Rectal smooth muscle tissue (tissue), 1 donor: ENCODE measurements at regions not wholly inside any gene's neighbourhood (a gene's known extent, or its start where the extent isn't known, plus 50 kb on each side); places are given as distances from the start of the nearest gene placed in this dataset.

ENCODE experiments used
- H3K27ac ChIP-seq: one replicate; pipeline ENCODE4 v1.7.0; 2013; ENCODE audit warnings: low read depth, low read length, inconsistent platforms
- H3K27me3 ChIP-seq: one replicate; pipeline ENCODE4 v1.7.0; 2013; ENCODE audit warnings: low read length; ENCODE audit not compliant: control insufficient read depth, insufficient read depth
- H3K36me3 ChIP-seq: one replicate; pipeline ENCODE4 v1.7.0; 2013; ENCODE audit warnings: low read length; ENCODE audit not compliant: control insufficient read depth, insufficient read depth
- H3K4me1 ChIP-seq: one replicate; pipeline ENCODE4 v1.7.0; 2013; ENCODE audit warnings: low read length; ENCODE audit not compliant: control insufficient read depth, insufficient read depth
- H3K4me3 ChIP-seq: one replicate; pipeline ENCODE4 v1.7.0; 2013; ENCODE audit warnings: low read length
- H3K9ac ChIP-seq: one replicate; pipeline ENCODE4 v1.7.0; 2013; ENCODE audit warnings: low read length

DNA sequence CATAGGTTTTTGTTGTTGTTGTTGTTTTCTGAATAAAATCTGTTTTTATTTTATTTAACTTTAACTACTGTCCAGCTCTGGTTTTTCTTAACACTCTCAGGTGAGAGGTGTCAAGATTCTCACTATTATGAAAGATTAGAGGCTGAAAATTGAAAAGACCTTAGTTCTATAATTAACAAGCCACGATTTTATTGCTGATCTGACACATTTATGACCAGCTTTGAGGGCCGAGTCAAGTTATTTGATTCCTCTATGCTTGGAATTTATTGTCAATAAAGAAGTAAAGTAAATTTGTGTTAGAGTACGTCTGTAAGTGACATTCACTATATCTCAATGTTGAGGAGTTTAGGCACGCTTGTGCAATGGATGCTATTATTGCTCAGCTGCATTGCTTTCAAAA lies 808.8 kb downstream of the GALC start:
- Histone ChIP-seq H3K4me3 (no peak overlapping the region), H3K27me3 (no peaks in the 10 kb centered on the region), H3K36me3 (no peaks in the 10 kb centered on the region), H3K9ac (no peak overlapping the region), H3K27ac (no peak overlapping the region), H3K4me1 (no peaks in the 10 kb centered on the region)

DNA sequence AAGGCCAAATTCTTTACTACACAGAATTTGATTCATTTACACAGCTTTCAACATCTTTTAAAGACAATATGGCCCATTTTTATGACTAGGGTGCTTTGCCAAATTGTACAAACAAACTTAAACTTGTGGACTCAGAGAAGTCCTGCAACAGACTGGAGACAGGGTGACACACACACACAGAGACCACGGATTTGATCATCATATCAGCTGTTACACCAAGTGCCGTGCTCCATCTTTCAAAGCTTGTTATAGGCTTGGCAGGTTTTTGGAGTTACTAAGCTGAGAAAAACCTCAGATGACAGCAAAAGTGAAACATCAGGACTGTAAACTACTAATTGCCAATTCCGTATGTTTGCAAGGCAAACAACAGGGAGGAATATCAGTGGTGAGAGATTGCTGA lies 811.7 kb downstream of the GALC start:
- no peaks in the 10 kb centered on the region for H3K36me3 ChIP-seq
- H3K4me1 ChIP-seq, result no peaks in the 10 kb centered on the region
- H3K9ac ChIP-seq, result no peak overlapping the region
- no peak overlapping the region for H3K4me3 ChIP-seq
- H3K27me3 ChIP-seq, result no peaks in the 10 kb centered on the region
- H3K27ac ChIP-seq, result no peak overlapping the region

DNA sequence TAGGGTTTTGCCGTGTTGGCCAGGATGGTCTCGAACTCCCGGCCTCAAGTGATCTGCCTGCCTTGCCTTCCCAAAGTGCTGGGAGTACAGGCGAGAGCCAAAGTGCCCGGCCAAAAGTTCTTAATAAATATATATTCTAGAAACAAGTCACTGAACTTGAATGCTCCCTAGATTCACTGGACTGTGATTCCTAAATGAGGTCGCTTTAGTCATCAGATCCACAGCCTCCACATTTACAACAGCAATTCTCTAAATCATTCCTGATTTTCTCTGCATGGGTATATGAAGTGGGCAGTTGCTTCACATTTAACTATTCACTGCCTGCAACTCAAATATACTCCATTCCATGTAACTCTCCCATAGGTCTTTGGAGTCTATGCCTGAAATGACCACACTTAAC lies 813.0 kb downstream of the GALC start:
- no peak overlapping the region for H3K27ac ChIP-seq
- no peak overlapping the region for H3K9ac ChIP-seq
- H3K4me3 ChIP-seq, result no peak overlapping the region
- no peaks in the 10 kb centered on the region for H3K27me3 ChIP-seq
- H3K4me1 ChIP-seq, result no peaks in the 10 kb centered on the region
- H3K36me3 ChIP-seq, result no peaks in the 10 kb centered on the region

DNA sequence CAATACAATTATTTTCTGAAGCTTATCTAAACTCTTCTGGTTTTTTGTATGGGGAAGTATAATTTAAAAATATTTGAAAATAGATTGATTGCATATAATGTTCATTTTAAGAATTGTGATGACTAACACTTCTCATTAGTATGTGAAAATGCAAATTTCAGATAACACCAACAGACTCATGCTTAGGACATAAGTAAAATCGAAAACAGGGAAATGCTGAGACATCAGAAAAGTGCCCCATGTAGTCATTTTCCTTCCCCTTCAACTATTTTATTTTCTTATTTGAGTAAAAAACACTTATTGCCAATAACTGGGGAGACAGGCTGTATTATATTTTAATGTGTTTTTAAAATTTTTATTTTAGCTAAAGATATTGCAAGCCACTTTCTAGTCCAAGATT lies 814.7 kb downstream of the GALC start:
- Histone ChIP-seq H3K27ac (no peak overlapping the region), H3K4me3 (no peak overlapping the region), H3K4me1 (no peaks in the 10 kb centered on the region), H3K27me3 (no peaks in the 10 kb centered on the region), H3K9ac (no peak overlapping the region), H3K36me3 (no peaks in the 10 kb centered on the region)

DNA sequence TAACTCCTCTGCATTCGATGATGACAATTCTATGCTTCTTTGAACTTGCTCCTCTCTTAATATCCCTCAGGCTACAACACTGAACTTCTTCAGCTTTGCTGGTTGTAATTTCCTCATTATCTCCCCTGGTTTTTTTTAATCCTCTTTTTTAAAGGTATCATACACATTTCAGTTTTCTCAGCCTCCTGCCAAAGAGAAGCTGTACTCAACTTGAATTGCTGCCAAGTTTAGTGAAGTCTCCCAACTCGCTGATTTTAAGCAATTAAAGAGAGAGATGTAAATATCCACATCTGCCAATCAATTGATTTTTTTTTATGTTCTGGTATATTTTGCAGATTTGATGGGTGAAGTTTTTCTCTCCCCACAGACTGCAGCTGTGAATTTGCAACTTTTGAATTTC lies 817.8 kb downstream of the GALC start:
- H3K27ac ChIP-seq, result no peak overlapping the region
- no peaks in the 10 kb centered on the region for H3K36me3 ChIP-seq
- no peak overlapping the region for H3K9ac ChIP-seq
- no peaks in the 10 kb centered on the region for H3K27me3 ChIP-seq
- H3K4me3 ChIP-seq, result no peak overlapping the region
- H3K4me1 ChIP-seq, result no peaks in the 10 kb centered on the region

DNA sequence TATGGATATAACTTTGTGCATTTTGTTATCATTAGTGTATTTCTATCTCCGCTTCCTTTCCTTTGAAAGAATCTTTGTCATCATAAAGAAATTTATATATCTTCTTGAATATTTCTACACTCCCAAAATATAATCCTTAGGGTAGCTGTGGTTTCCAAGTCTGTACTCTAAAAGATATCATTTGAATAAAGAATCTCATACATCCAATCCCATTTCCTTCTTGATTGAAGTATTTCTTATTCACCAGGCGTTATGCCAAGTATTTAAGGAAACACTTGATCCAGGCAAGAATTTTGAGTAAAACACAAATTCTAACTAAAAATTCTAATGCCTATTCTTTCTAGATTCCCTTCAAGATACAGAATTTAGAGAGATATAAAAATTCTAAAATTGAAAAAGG lies 821.8 kb downstream of the GALC start:
- H3K27ac ChIP-seq, result no peak overlapping the region
- no peak overlapping the region for H3K9ac ChIP-seq
- H3K4me1 ChIP-seq, result no peaks in the 10 kb centered on the region
- no peak overlapping the region for H3K4me3 ChIP-seq
- no peaks in the 10 kb centered on the region for H3K36me3 ChIP-seq
- no peaks in the 10 kb centered on the region for H3K27me3 ChIP-seq

DNA sequence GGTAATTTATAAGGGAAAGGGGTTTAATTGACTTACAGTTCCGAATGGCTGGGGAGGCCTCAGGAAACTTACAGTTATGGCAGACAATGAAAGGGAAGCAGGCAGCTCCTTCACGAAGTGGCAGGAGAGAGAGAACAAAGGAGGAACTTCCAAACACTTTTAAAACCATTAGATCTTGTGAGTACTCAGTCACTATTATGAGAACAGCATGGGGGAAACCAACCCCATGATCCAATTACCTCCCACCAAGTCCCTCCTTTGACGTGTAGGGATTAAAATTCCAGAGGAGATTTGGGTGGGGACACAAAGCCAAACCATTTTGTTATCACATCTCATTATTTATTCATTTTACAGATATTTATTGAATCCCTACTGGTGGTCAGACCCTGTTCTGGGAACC lies 822.8 kb downstream of the GALC start:
- Histone ChIP-seq H3K4me1 (no peaks in the 10 kb centered on the region), H3K9ac (no peak overlapping the region), H3K27me3 (no peaks in the 10 kb centered on the region), H3K27ac (no peak overlapping the region), H3K36me3 (no peaks in the 10 kb centered on the region), H3K4me3 (no peak overlapping the region)

DNA sequence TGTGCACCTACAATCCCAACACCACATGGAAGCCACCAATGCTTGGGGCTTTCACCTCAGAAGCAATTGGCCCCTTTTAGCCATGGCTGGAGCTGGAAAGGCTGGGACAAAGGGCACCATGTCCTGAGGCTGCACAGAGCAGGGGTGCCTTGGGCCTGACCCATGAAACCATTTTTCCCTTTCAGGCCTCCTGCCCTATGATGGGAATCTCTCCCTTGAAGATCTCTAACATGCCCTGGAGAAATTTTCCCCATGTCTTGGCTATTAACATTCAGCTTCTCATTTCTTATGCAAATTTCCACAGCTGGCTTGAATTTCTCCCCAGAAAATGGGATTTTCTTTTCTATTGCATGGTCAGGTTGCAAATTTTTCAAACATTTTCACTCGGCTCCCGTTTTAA lies 823.6 kb downstream of the GALC start:
- Histone ChIP-seq H3K36me3 (no peaks in the 10 kb centered on the region), H3K9ac (no peak overlapping the region), H3K27me3 (no peaks in the 10 kb centered on the region), H3K27ac (no peak overlapping the region), H3K4me3 (no peak overlapping the region), H3K4me1 (no peaks in the 10 kb centered on the region)

DNA sequence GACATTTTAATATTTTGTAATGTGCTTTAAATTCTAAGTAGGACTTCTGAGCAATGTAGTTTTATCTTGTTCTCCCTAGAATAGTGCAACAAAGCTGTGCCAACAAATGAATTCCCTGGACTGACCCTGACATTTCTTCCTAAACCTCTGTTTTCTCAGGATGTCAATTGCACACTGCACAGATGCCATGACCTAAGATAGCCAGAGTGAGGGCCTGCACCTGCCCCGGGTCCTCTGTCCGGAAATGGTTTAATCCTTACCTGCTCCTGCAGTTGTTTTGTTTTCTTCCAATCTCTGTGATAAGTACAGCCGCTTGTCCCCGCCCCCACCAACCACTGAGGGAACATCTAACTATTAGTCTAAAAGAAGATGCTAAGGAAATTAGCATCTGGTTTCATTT lies 831.5 kb downstream of the GALC start:
- H3K27me3 ChIP-seq, result no peaks in the 10 kb centered on the region
- no peaks in the 10 kb centered on the region for H3K36me3 ChIP-seq
- H3K9ac ChIP-seq, result no peak overlapping the region
- no peak overlapping the region for H3K4me3 ChIP-seq
- H3K27ac ChIP-seq, result no peak overlapping the region
- no peaks in the 10 kb centered on the region for H3K4me1 ChIP-seq

DNA sequence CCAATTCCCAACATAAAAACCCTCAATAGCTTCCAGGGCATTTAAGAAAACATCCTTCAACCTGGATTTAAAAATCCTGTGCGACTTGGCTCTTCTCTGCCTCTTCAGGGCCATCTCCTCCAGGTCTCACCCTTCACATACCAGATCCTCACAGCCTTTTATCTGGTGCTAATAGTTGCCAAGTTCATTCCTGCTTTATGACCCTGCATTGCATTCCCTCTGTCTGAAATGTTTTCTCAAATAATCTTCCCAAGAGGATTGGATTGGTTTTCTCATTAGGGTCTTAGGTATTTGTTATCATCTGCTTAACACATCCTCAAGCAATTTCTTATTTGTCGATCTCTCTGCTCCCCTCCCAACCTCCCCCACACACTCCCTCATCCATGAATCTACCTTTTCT lies 832.0 kb downstream of the GALC start:
- H3K27ac ChIP-seq, result no peak overlapping the region
- H3K27me3 ChIP-seq, result no peaks in the 10 kb centered on the region
- no peak overlapping the region for H3K4me3 ChIP-seq
- no peaks in the 10 kb centered on the region for H3K4me1 ChIP-seq
- no peak overlapping the region for H3K9ac ChIP-seq
- no peaks in the 10 kb centered on the region for H3K36me3 ChIP-seq

DNA sequence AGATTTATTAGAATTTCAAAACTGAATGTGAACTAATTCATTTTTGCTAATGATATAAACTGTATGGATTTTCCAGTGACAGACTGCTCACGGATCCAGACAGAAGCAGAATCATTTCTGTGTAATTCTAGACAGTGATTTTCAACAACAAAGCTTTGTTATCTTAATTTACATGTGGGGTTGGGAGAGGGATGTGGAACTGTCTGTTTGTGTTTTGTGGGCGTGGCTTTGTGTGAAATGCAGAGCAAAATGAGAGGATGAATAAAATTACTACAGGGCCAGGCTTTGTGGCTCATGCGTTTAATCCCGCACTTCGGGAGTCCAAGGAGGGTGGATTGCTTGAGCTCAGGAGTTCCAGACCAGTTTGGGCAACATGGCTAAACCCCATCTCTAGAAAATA lies 834.7 kb downstream of the GALC start:
- no peak overlapping the region for H3K9ac ChIP-seq
- H3K4me3 ChIP-seq, result no peak overlapping the region
- H3K27ac ChIP-seq, result no peak overlapping the region
- peaks cover 2% of the 10 kb centered on the region for H3K4me1 ChIP-seq
- no peaks in the 10 kb centered on the region for H3K27me3 ChIP-seq
- H3K36me3 ChIP-seq, result no peaks in the 10 kb centered on the region

DNA sequence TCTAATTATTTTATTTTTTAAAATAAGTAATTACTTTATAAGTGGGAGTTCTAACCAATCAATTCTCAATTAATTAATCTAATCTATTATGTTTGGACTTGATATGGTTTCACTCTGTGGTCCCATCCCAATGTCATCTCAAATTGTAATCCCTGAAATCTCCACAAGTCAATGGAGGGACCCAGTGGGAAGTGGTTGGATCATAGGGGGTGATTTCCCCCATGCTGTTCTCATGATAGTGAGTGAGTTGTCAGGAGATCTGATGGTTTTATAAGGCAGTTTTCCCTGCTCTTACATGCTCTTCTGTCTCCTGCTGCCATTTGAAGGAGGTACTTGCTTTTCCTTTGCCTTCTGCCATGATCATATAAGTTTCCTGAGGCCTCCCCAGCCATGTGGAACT lies 836.1 kb downstream of the GALC start:
- Histone ChIP-seq H3K36me3 (no peaks in the 10 kb centered on the region), H3K27me3 (no peaks in the 10 kb centered on the region), H3K27ac (no peak overlapping the region), H3K4me1 (peaks cover 2% of the 10 kb centered on the region), H3K4me3 (no peak overlapping the region), H3K9ac (no peak overlapping the region)

DNA sequence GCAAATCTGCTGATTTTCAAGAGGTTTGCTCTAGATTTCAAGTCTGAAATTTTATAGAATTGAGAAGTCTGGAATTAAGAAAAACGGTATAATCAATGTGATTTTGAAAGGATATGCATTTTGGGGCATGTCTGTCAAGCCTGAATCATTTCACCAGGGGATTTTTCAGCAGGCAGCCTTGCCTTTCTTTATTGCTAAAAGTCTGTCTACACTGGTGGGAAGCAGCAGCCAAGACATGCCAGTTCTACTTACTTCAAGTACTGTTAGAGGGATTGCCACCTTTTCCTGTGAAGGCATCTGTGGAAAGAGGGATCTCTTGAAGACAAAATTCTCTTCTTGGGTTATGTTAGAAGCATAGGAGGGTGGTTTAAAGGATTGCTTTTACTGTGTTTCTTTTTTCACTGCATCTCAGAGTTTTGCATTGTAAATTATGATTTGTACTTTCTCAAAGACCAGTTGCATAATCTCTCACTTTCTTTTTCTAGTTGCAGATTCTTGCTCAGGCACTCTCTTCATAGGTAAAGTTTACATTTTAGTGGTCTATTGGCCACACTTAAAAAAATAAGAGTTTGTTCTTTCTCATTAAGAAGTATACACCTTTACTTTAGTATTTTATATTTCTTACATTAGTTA lies 837.0 kb downstream of the GALC start:
- Histone ChIP-seq H3K4me3 (no peak overlapping the region), H3K4me1 (peaks cover 2% of the 10 kb centered on the region), H3K27me3 (no peaks in the 10 kb centered on the region), H3K36me3 (no peaks in the 10 kb centered on the region), H3K9ac (no peak overlapping the region), H3K27ac (no peak overlapping the region)
